DND-41 (cell line): ENCODE measurements at regions not wholly inside any gene's neighbourhood (a gene's known extent, or its start where the extent isn't known, plus 50 kb on each side); places are given as distances from the start of the nearest gene placed in this dataset.

ENCODE experiments used
- ATAC-seq: fragments of 200-7000 bp; cut with Tn5 transposase; 3 replicates; pipeline ENCODE4 v1.9.1; 2021; ENCODE audit warnings: low read depth; ENCODE audit not compliant: insufficient read depth
- DNase-seq: peaks from one replicate; pipeline ENCODE4 v3.0.0-alpha.2; 2020
- H2AFZ ChIP-seq: 2 replicates; pipeline ENCODE4 v1.6.0; 2012; ENCODE audit warnings: low read depth, low read length
- H3K27ac ChIP-seq: 2 replicates; pipeline ENCODE4 v1.5.1; 2012; ENCODE audit warnings: low read length, inconsistent platforms
- H3K27me3 ChIP-seq: fragments of 200-600 bp; sonication (generic); 2 replicates; pipeline ENCODE4 v1.6.0; 2012; ENCODE audit warnings: low read length, mild to moderate bottlenecking, inconsistent platforms; ENCODE audit not compliant: insufficient read depth, poor library complexity
- H3K36me3 ChIP-seq: 2 replicates; pipeline ENCODE4 v1.5.1; 2012; ENCODE audit warnings: low read length, inconsistent platforms; ENCODE audit not compliant: insufficient read depth
- H3K4me1 ChIP-seq: 2 replicates; pipeline ENCODE4 v1.5.1; 2012; ENCODE audit warnings: mild to moderate bottlenecking, low read length; ENCODE audit not compliant: insufficient read depth
- H3K4me2 ChIP-seq: 2 replicates; pipeline ENCODE4 v1.6.0; 2012; ENCODE audit warnings: mild to moderate bottlenecking, moderate library complexity, low read length, inconsistent platforms; ENCODE audit not compliant: insufficient read depth
- H3K4me3 ChIP-seq, 2 experiments: fragments of 200-600 bp in 1 of 2; shearing (Covaris generic) in 1 of 2; 2 replicates each; pipeline ENCODE4 v1.5.1; 2012 to 2016; ENCODE audit warnings: inconsistent platforms in 2 of 2, low read length in 2 of 2, mild to moderate bottlenecking in 2 of 2, low read depth in 1 of 2, moderate library complexity in 1 of 2
- H3K79me2 ChIP-seq: 2 replicates; pipeline ENCODE4 v1.6.0; 2012; ENCODE audit warnings: low read length, inconsistent platforms; ENCODE audit not compliant: insufficient read depth
- H3K9ac ChIP-seq: 2 replicates; pipeline ENCODE4 v1.6.0; 2012; ENCODE audit warnings: low read depth, mild to moderate bottlenecking, inconsistent platforms, low read length, moderate library complexity
- H3K9me3 ChIP-seq: 2 replicates; pipeline ENCODE4 v1.5.1; 2012; ENCODE audit warnings: low read length, moderate library complexity, mild to moderate bottlenecking, inconsistent platforms; ENCODE audit not compliant: insufficient read depth, severe bottlenecking
- H4K20me1 ChIP-seq: 2 replicates; pipeline ENCODE4 v1.6.0; 2012; ENCODE audit warnings: low read length; ENCODE audit not compliant: insufficient read depth
- CTCF ChIP-seq: IDR thresholded peaks from 2 replicates; pipeline ENCODE4 v1.5.1; 2012; ENCODE audit warnings: borderline replicate concordance, low read length, moderate library complexity, mild to moderate bottlenecking; ENCODE audit not compliant: poor library complexity, severe bottlenecking; ENCODE audit errors: extremely low read depth
- EZH2 ChIP-seq: IDR thresholded peaks from 3 replicates; pipeline ENCODE4 v1.6.1; 2012; ENCODE audit warnings: borderline replicate concordance, low read depth, mild to moderate bottlenecking, moderate library complexity, low read length, inconsistent platforms; ENCODE audit not compliant: severe bottlenecking

- H3K36me3 ChIP-seq = no peaks in the 10 kb centered on the region
- no peaks in the 10 kb centered on the region for H3K79me2 ChIP-seq
- H3K4me2 ChIP-seq = no peak overlapping the region
- no peaks in the 10 kb centered on the region for H4K20me1 ChIP-seq
- TF ChIP-seq CTCF (no peak), EZH2 (no peak)
- ATAC-seq = no peak
- no peak overlapping the region for H3K27ac ChIP-seq
- H3K4me3 ChIP-seq = no peak overlapping the region
- H2AFZ ChIP-seq = no peak overlapping the region
- no peak overlapping the region for H3K9ac ChIP-seq
- no peaks in the 10 kb centered on the region for H3K27me3 ChIP-seq
- no peaks in the 10 kb centered on the region for H3K4me1 ChIP-seq
- no peaks in the 10 kb centered on the region for H3K9me3 ChIP-seq
- DNase-seq = no peak
Observed at GRCh38 chr10:93254180-93254853, 180.6 kb downstream of the CYP26A1 start.

GRCh38 chr10:93255546-93255945 lies 181.9 kb downstream of the CYP26A1 start:
- TF ChIP-seq EZH2 = no peak
- TF ChIP-seq CTCF = no peak
- Histone ChIP-seq H3K27me3 (no peaks in the 10 kb centered on the region), H3K4me2 (no peak overlapping the region), H3K4me3 (no peak overlapping the region), H3K9me3 (no peaks in the 10 kb centered on the region), H3K36me3 (no peaks in the 10 kb centered on the region), H2AFZ (no peak overlapping the region), H3K79me2 (no peaks in the 10 kb centered on the region), H3K27ac (no peak overlapping the region), H3K4me1 (no peaks in the 10 kb centered on the region), H3K9ac (no peak overlapping the region), H4K20me1 (no peaks in the 10 kb centered on the region)
- DNase-seq = no peak
- no peak for ATAC-seq
